H1 (cell line): ENCODE measurements at regions not wholly inside any gene's neighbourhood (a gene's known extent, or its start where the extent isn't known, plus 50 kb on each side); places are given as distances from the start of the nearest gene placed in this dataset.

ENCODE experiments used
- CTCF ChIA-PET: fragments of 300-600 bp; sonication (Branson Sonifier 250); formaldehyde crosslinking; loops from one replicate; lab custom pipeline; 2021; ENCODE audit not compliant: partially characterized antibody; lab: Charles Lee
- POLR2A ChIA-PET: fragments of 300-600 bp; sonication (Branson Sonifier 250); formaldehyde crosslinking; loops from one replicate; lab custom pipeline; 2021; ENCODE audit warnings: inconsistent platforms; ENCODE audit not compliant: partially characterized antibody; lab: Charles Lee
- DNase-seq, 2 experiments: peaks; one replicate each; pipeline versions ENCODE4 v3.0.0 to v3.0.0-alpha.2; 2010 to 2022; ENCODE audit warnings: low spot score in 2 of 2, low read depth in 1 of 2, mixed read lengths in 1 of 2
- FAIRE-seq: peaks from 2 replicates; lab custom pipeline; 2011; peaks lifted over from hg19 to GRCh38; lab: Jason Lieb, UNC
- H2AFZ ChIP-seq: 2 replicates; pipeline ENCODE4 v1.8.1; 2012; ENCODE audit warnings: low read length, inconsistent platforms
- H2AK5ac ChIP-seq: 2 replicates; pipeline ENCODE4 v1.6.1; 2013; ENCODE audit warnings: low read depth, low read length
- H2BK120ac ChIP-seq: replicated peaks from 2 replicates; pipeline ENCODE3; 2013; ENCODE audit warnings: low read depth, low read length, inconsistent platforms
- H2BK12ac ChIP-seq: 2 replicates; pipeline ENCODE4 v1.6.1; 2013; ENCODE audit warnings: low read depth, low read length
- H2BK15ac ChIP-seq: 2 replicates; pipeline ENCODE4 v1.6.1; 2013; ENCODE audit warnings: low read length
- H2BK20ac ChIP-seq: 2 replicates; pipeline ENCODE4 v1.6.1; 2013; ENCODE audit warnings: low read length
- H2BK5ac ChIP-seq: 2 replicates; pipeline ENCODE4 v1.6.1; 2013; ENCODE audit warnings: low read depth, low read length
- H3K14ac ChIP-seq: 2 replicates; pipeline ENCODE4 v1.6.1; 2013; ENCODE audit warnings: inconsistent platforms; ENCODE audit not compliant: insufficient read length
- H3K18ac ChIP-seq: 2 replicates; pipeline ENCODE4 v1.6.1; 2013; ENCODE audit warnings: low read length; ENCODE audit errors: extremely low read depth
- H3K23ac ChIP-seq: 2 replicates; pipeline ENCODE4 v1.6.1; 2013; ENCODE audit warnings: inconsistent platforms; ENCODE audit not compliant: insufficient read length
- H3K23me2 ChIP-seq: 2 replicates; pipeline ENCODE4 v1.6.1; 2013; ENCODE audit warnings: low read depth, low read length
- H3K27ac ChIP-seq: 2 replicates; pipeline ENCODE4 v1.6.1; 2011; ENCODE audit warnings: low read depth, low read length, inconsistent platforms
- H3K27me3 ChIP-seq, 4 experiments: replicated peaks in 1 of 4; 1 replicate in 1 of 4; 2 replicates in 3 of 4; pipeline versions ENCODE4 v1.6.1 to v1.8.1; 2011 to 2013; ENCODE audit warnings: low read length in 3 of 4, mild to moderate bottlenecking in 3 of 4, inconsistent platforms in 2 of 4, mixed read lengths in 2 of 4, moderate library complexity in 1 of 4; ENCODE audit not compliant: control insufficient read depth in 3 of 4, insufficient read depth in 3 of 4; ENCODE audit errors: extremely low read depth in 1 of 4
- H3K36me3 ChIP-seq, 4 experiments: 2 replicates each; pipeline versions ENCODE4 v1.6.1 to v1.8.1; 2011 to 2013; ENCODE audit warnings: mild to moderate bottlenecking in 4 of 4, low read length in 3 of 4, moderate library complexity in 2 of 4, control low read depth in 1 of 4, inconsistent platforms in 1 of 4; ENCODE audit not compliant: insufficient read depth in 4 of 4, control insufficient read depth in 2 of 4
- H3K4ac ChIP-seq: replicated peaks from 2 replicates; pipeline ENCODE3; 2013; ENCODE audit warnings: low read length, low read depth, mixed read lengths, inconsistent platforms; ENCODE audit not compliant: insufficient read length
- H3K4me1 ChIP-seq, 4 experiments: replicated peaks in 1 of 4; 1 replicate in 1 of 4; 2 replicates in 3 of 4; pipeline versions ENCODE4 v1.6.1 to v1.8.1; 2011 to 2013; ENCODE audit warnings: low read length in 3 of 4, inconsistent platforms in 2 of 4, mixed read lengths in 1 of 4; ENCODE audit not compliant: insufficient read depth in 4 of 4, control insufficient read depth in 3 of 4
- H3K4me2 ChIP-seq, 2 experiments: 2 replicates each; pipeline versions ENCODE4 v1.6.1 to v1.8.1; 2011 to 2013; ENCODE audit warnings: low read depth in 2 of 2, low read length in 2 of 2, control low read depth in 1 of 2, inconsistent platforms in 1 of 2, mild to moderate bottlenecking in 1 of 2; ENCODE audit not compliant: insufficient read depth in 1 of 2
- H3K4me3 ChIP-seq, 4 experiments: fragments of 200-600, 300-600 bp in 1 of 4; sonication (generic), shearing (Covaris generic), sonication (Bioruptor Twin) in 1 of 4; 2 replicates each; pipeline versions ENCODE4 v1.5.1 to v1.8.1; 2011 to 2016; ENCODE audit warnings: low read length in 4 of 4, low read depth in 3 of 4, control low read depth in 2 of 4, inconsistent platforms in 2 of 4, mild to moderate bottlenecking in 2 of 4, mixed read lengths in 1 of 4, moderate library complexity in 1 of 4; ENCODE audit not compliant: insufficient read depth in 2 of 4; ENCODE audit errors: extremely low read depth in 1 of 4
- H3K56ac ChIP-seq: replicated peaks from 2 replicates; pipeline ENCODE3; 2013; ENCODE audit warnings: low read depth, mild to moderate bottlenecking, mixed read lengths, low read length, inconsistent platforms; ENCODE audit not compliant: insufficient read length
- H3K79me1 ChIP-seq: 2 replicates; pipeline ENCODE4 v1.6.1; 2013; ENCODE audit warnings: low read depth, low read length, control low read depth
- H3K79me2 ChIP-seq, 2 experiments: 2 replicates each; pipeline versions ENCODE4 v1.6.1 to v1.8.1; 2012 to 2013; ENCODE audit warnings: low read length in 2 of 2, mild to moderate bottlenecking in 2 of 2, inconsistent platforms in 1 of 2; ENCODE audit not compliant: insufficient read depth in 2 of 2, control insufficient read depth in 1 of 2
- H3K9ac ChIP-seq, 4 experiments: replicated peaks in 1 of 4; 1 replicate in 1 of 4; 2 replicates in 3 of 4; pipeline versions ENCODE4 v1.6.1 to v1.8.1; 2011 to 2013; ENCODE audit warnings: low read depth in 3 of 4, low read length in 3 of 4, control low read depth in 2 of 4, mild to moderate bottlenecking in 2 of 4, moderate library complexity in 2 of 4, inconsistent platforms in 1 of 4; ENCODE audit errors: extremely low read depth in 1 of 4
- H3K9me3 ChIP-seq, 2 experiments: 2 replicates each; pipeline versions ENCODE4 v1.6.1 to v1.8.1; 2012 to 2013; ENCODE audit warnings: mild to moderate bottlenecking in 2 of 2, moderate library complexity in 2 of 2, control low read depth in 1 of 2, inconsistent platforms in 1 of 2, low read depth in 1 of 2, low read length in 1 of 2, mixed read lengths in 1 of 2; ENCODE audit not compliant: insufficient read depth in 2 of 2
- H4K20me1 ChIP-seq, 2 experiments: replicated peaks in 1 of 2; 2 replicates each; pipeline versions ENCODE3 to v1.8.1; 2011 to 2013; ENCODE audit warnings: inconsistent platforms in 2 of 2, low read length in 2 of 2, mild to moderate bottlenecking in 1 of 2; ENCODE audit not compliant: insufficient read depth in 2 of 2, control insufficient read depth in 1 of 2
- H4K5ac ChIP-seq: 2 replicates; pipeline ENCODE4 v1.6.1; 2013; ENCODE audit warnings: low read length, low read depth, mixed read lengths, inconsistent platforms; ENCODE audit not compliant: insufficient read length
- H4K8ac ChIP-seq: 2 replicates; pipeline ENCODE4 v1.8.0; 2013; ENCODE audit warnings: mild to moderate bottlenecking, moderate library complexity, low read length, inconsistent platforms; ENCODE audit not compliant: insufficient read depth; ENCODE audit errors: extremely low read depth
- H4K91ac ChIP-seq: replicated peaks from 2 replicates; pipeline ENCODE3; 2013; ENCODE audit warnings: low read length, mixed read lengths, inconsistent platforms; ENCODE audit not compliant: insufficient read length
- CBX8 ChIP-seq: fragments of 300-800, 300-1000 bp; sonication (generic); IDR thresholded peaks from 2 replicates; pipeline ENCODE4 v1.7.1; 2016; ENCODE audit warnings: low read depth, low read length, borderline replicate concordance
- CHD1 ChIP-seq: IDR thresholded peaks from 2 replicates; pipeline ENCODE4 v1.6.1; 2012; ENCODE audit warnings: low read depth, low read length, improper control_type of control experiment
- GTF2F1 ChIP-seq: IDR thresholded peaks from 2 replicates; pipeline ENCODE4 v1.6.1; 2012; ENCODE audit warnings: low read depth, low read length, improper control_type of control experiment, borderline replicate concordance
- KDM5A ChIP-seq: fragments of 200-600 bp; IDR thresholded peaks from 2 replicates; pipeline ENCODE4 v1.7.1; 2012; ENCODE audit warnings: mild to moderate bottlenecking, low read length, inconsistent platforms, mixed read lengths
- RFX5 ChIP-seq: IDR thresholded peaks from 2 replicates; pipeline ENCODE4 v1.6.1; 2011; ENCODE audit warnings: low read depth, low read length, improper control_type of control experiment, borderline replicate concordance
- RXRA ChIP-seq: IDR thresholded peaks from 2 replicates; pipeline ENCODE4 v1.6.1; 2011; ENCODE audit warnings: low read depth, mild to moderate bottlenecking, low read length, moderate library complexity; ENCODE audit not compliant: insufficient read depth
- SIRT6 ChIP-seq: IDR thresholded peaks from one replicate; pipeline ENCODE4 v1.7.1; 2012; ENCODE audit warnings: low read length, inconsistent platforms
- SP1 ChIP-seq: IDR thresholded peaks from 2 replicates; pipeline ENCODE4 v1.6.1; 2011; ENCODE audit warnings: low read depth, low read length
- WGBS, 2 experiments: shearing (Covaris generic) in 1 of 2; methylation state at CpG; one replicate each; pipeline versions ENCODE4 v1.1.6 to v1.1.7; 2013 to 2015; ENCODE audit warnings: low lambda C conversion rate in 2 of 2, mixed read lengths in 2 of 2, inconsistent platforms in 1 of 2, low coverage in 1 of 2, missing lambda C conversion rate in 1 of 2; ENCODE audit not compliant: insufficient replicate concordance in 2 of 2, insufficient coverage in 1 of 2, insufficient read length in 1 of 2; ENCODE audit errors: extremely low coverage in 1 of 2, missing lambda C conversion rate in 1 of 2; 5-methylcytosine and 5-hydroxymethylcytosine counted together

GRCh38 chr2:84040281-84040680 lies 418.8 kb downstream of the SUCLG1 start:
- Histone ChIP-seq H2BK12ac (no peak overlapping the region), H3K23me2 (no peaks in the 10 kb centered on the region), H2AK5ac (no peak overlapping the region), H4K8ac (no peak overlapping the region), H3K18ac (no peak overlapping the region), H3K27ac (no peak overlapping the region), H2AFZ (no peak overlapping the region), H3K4me1 (no peaks in the 10 kb centered on the region), H3K56ac (no peak overlapping the region), H3K9me3 (no peaks in the 10 kb centered on the region), H3K4me3 (no peak overlapping the region), H3K79me2 (no peaks in the 10 kb centered on the region), H4K91ac (no peak overlapping the region), H4K20me1 (no peaks in the 10 kb centered on the region), H3K23ac (no peak overlapping the region), H4K5ac (no peak overlapping the region), H3K36me3 (no peaks in the 10 kb centered on the region), H3K4me2 (no peak overlapping the region), H2BK15ac (no peak overlapping the region), H3K27me3 (no peaks in the 10 kb centered on the region), H3K79me1 (no peaks in the 10 kb centered on the region), H2BK20ac (no peak overlapping the region), H3K14ac (no peak overlapping the region), H3K9ac (no peak overlapping the region), H2BK5ac (no peak overlapping the region), H3K4ac (no peak overlapping the region), H2BK120ac (no peak overlapping the region)
- no peak for TF ChIP-seq CBX8
- no peak for TF ChIP-seq KDM5A
- TF ChIP-seq CHD1, result no peak
- no peak for TF ChIP-seq GTF2F1
- TF ChIP-seq SP1, result no peak
- TF ChIP-seq RXRA, result no peak
- no peak for TF ChIP-seq RFX5
- TF ChIP-seq SIRT6, result no peak
- CTCF ChIA-PET, result interaction anchor here (2.0 kb wide), 1 partner anchor 18 kb away, joined by 7 read pairs; no protein-coding TSS in a partner anchor
- POLR2A ChIA-PET, result no interaction called here
- no peak for FAIRE-seq
- no peak for DNase-seq
- 92% methylated on average over 12 of the region's 13 CpGs; no CpG with 5 or more reads in 1 of the 2 experiments for WGBS, 2 experiments
